ENCODE measurements at regions not wholly inside any gene's neighbourhood (a gene's known extent, or its start where the extent isn't known, plus 50 kb on each side); places are given as distances from the start of the nearest gene placed in this dataset.

GRCh38 chr9:120221844-120222243 is 358.1 kb downstream of the CDK5RAP2 start:
- no peak for DNase-seq (ENCODE audit: low read depth in 2 of 3, low spot score in 2 of 3)

- no peak for DNase-seq (ENCODE audit: low read depth in 2 of 3, low spot score in 2 of 3)
These were observed 365.6 kb downstream of the CDK5RAP2 start for GRCh38 chr9:120214332-120214731.

DNA sequence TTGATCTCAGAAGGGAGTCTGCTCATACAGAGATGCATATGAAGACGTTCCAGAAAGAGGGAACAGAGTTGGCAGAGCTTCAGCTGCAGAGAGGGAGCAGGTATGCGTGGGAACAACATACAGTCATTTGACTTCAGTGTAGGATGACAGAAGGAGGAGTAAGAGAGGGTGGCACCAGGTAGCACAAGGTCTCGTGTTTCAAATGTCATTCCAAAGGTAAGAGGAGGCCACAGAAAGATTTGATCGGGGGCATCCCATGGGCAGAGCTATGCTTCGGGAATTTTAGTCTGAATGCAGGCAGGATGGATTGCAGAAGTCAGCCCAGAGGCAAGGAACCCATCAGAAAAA is 367.1 kb downstream of the CDK5RAP2 start:
- DNase-seq (ENCODE audit: low read depth in 2 of 3, low spot score in 2 of 3), result no peak

- DNase-seq (ENCODE audit: low read depth in 2 of 3, low spot score in 2 of 3), result no peak
These were observed 367.7 kb downstream of the CDK5RAP2 start for GRCh38 chr9:120212153-120212852.

DNA sequence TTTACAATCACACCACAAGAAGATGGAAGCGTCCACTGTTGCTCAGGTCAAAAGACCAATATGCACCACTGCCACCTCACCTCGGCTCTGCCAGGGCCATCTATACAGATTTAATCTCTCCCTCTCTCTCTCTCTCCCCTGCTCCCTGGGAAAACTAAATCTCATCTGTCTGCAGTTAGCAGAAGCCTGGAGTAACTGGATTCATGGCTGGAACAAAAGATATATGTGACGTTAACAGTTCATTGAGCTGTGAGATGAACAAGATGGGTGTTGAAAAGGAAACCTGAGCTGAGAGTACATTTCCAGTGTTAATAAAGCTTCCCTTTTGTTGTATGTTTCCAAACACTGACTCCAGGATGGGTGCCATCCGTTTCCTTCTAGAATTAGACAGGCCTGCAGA is 369.7 kb downstream of the CDK5RAP2 start:
- no peak for DNase-seq (ENCODE audit: low read depth in 2 of 3, low spot score in 2 of 3)

DNA sequence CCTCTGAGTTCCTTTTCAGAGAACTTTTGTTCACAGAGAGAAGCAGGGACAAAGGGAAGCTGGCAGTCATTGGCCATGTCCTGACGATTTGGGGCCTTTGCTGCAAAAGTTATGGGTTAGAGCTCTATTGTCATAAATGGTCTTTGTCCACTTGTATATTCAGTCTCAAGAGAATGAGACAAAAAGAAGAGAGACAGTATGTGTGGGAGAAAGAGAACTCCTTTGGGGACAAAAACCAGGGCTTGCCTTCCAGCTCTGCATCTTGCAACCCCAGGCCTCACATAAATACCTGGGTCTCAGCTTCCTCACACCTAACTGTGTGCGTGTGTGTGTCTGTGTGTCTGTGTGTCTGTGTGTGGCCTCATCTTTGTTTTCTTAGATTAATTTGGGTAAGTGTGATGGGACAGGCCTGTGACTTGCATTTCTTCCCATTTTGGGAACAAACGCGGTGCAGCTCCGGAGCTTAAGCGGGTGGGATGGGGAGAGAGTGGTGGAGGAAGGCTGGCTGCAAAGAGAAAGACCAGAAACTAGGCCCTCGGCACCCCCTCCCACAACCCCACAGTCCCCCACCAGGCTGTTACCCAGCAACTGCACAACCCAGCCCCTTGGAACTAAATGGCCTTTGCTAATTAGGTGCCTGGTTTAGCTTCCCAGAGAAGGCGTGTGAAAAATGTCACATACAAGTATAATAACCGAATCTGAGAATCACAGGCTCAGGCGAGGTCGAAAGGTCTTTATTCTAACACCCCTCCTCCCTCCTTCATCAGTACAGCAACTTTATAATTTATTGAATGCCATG is 376.9 kb downstream of the CDK5RAP2 start:
- DNase-seq (ENCODE audit: low read depth in 2 of 3, low spot score in 2 of 3), result no peak

DNA sequence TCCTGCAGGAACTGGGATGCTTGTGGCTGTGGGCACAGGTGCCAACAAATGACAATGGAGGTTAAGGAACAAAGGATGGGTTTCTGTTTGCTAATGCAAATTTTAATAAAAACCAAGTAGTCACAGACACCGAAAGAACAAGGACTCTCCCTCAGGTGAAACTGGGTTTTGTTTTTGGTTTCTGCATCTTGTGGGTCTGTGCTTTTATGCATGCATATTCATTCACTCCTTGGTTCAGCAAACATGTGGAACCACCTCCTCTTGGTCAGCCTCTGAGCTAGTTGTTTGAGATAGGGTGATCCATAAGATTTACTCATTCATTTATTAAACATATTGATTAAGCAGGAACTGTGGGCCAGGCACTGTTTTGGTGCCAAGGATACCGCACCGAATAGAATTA is 381.9 kb downstream of the CDK5RAP2 start:
- no peak for DNase-seq (ENCODE audit: low read depth in 2 of 3, low spot score in 2 of 3)

GRCh38 chr9:120197605-120198004 is 382.4 kb downstream of the CDK5RAP2 start:
- DNase-seq (ENCODE audit: low read depth in 2 of 3, low spot score in 2 of 3), result no peak

GRCh38 chr9:120191141-120191540 is 388.8 kb downstream of the CDK5RAP2 start:
- no peak for DNase-seq (ENCODE audit: low read depth in 2 of 3, low spot score in 2 of 3)

GRCh38 chr9:120187758-120188157 is 392.2 kb downstream of the CDK5RAP2 start:
- no peak for DNase-seq (ENCODE audit: low read depth in 2 of 3, low spot score in 2 of 3)

DNA sequence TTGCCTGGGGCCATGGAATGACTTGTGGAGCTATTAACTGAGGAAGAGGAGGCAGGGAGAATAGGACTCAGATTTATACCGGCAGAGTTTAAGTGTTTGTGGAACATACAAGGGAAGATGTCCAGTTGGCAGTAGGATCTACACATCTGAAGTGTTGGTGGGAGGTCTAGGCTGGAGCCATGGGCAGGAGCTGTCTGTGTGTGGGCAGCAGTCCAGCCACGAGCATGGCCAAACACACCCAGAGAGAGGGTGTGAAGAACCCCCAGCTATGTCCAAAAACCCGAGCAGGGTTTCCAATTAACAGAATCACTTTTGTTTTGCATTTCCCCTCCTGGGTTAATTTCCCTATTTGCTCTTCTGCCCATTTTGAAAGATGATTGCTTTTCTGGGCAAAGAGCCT is 393.7 kb downstream of the CDK5RAP2 start:
- DNase-seq (ENCODE audit: low read depth in 2 of 3, low spot score in 2 of 3), result no peak

GRCh38 chr9:120184266-120184665 is 395.7 kb downstream of the CDK5RAP2 start:
- DNase-seq (ENCODE audit: low read depth in 2 of 3, low spot score in 2 of 3), result no peak

- no peak for DNase-seq (ENCODE audit: low read depth in 2 of 3, low spot score in 2 of 3)
These were observed 396.4 kb downstream of the CDK5RAP2 start for GRCh38 chr9:120183615-120184014.

- no peak for DNase-seq (ENCODE audit: low read depth in 2 of 3, low spot score in 2 of 3)
These were observed 398.0 kb downstream of the CDK5RAP2 start for GRCh38 chr9:120182011-120182410.

GRCh38 chr9:120177121-120177520 is 402.8 kb downstream of the CDK5RAP2 start:
- no peak for DNase-seq (ENCODE audit: low read depth in 2 of 3, low spot score in 2 of 3)

GRCh38 chr9:120175031-120175430 is 404.9 kb downstream of the CDK5RAP2 start:
- no peak for DNase-seq (ENCODE audit: low read depth in 2 of 3, low spot score in 2 of 3)

DNA sequence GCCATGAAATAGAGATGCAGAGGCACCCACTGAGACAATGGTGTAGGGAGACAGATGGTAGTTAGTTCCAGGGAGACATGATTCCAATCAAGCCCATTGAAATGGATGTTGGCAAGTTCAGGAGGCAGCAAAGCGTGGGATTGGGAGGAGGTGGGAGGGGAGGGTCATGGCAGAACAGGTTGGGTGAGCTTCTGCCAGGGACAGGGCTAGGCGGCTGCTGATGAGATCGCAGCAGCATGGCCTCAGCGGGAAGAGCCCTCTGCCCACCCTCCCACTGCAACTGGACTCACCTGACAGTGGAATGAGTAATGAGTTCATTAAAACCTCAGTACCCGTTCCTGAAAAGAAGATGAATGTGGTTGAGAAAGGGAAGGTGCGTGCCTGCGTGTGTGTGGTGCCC is 418.2 kb downstream of the CDK5RAP2 start:
- DNase-seq (ENCODE audit: low read depth in 2 of 3, low spot score in 2 of 3), result no peak

GRCh38 chr9:120158221-120158620 is 421.7 kb downstream of the CDK5RAP2 start:
- DNase-seq (ENCODE audit: low read depth in 2 of 3, low spot score in 2 of 3), result no peak

GRCh38 chr9:120156376-120156775 is 423.6 kb downstream of the CDK5RAP2 start:
- no peak for DNase-seq (ENCODE audit: low read depth in 2 of 3, low spot score in 2 of 3)

- DNase-seq (ENCODE audit: low read depth in 2 of 3, low spot score in 2 of 3), result no peak
These were observed 426.7 kb downstream of the CDK5RAP2 start for GRCh38 chr9:120153258-120153657.

GRCh38 chr9:120152295-120152694 is 427.7 kb downstream of the CDK5RAP2 start:
- no peak for DNase-seq (ENCODE audit: low read depth in 2 of 3, low spot score in 2 of 3)

DNA sequence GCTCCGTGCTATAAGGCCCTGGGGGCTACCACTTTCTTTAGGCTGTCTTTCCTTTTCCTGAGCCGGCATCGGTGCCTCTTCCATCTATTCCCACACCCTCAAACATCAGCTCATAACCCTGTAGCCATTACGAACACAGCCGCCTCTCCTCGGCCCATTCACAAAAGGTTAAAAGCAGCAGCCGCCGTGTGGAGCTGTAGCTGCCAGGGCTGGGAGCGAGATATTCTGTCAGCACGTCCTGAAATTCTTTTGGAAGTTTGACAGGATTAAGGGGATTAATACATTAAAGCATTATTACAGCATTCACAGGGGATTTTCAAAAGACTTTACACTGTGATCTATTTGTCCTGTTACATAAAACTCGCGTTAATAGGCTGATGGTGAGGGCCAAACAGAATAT is 428.2 kb downstream of the CDK5RAP2 start:
- DNase-seq (ENCODE audit: low read depth in 2 of 3, low spot score in 2 of 3), result no peak
